HepG2 (cell line): ENCODE measurements at regions not wholly inside any gene's neighbourhood (a gene's known extent, or its start where the extent isn't known, plus 50 kb on each side); places are given as distances from the start of the nearest gene placed in this dataset.

Experiments
- DNMT1 ChIP-seq: sonication (generic); formaldehyde crosslinking; IDR thresholded peaks from 2 replicates; pipeline ENCODE4 v1.5.1; 2020; ENCODE audit warnings: mild to moderate bottlenecking, missing genetic modification reagents
- HNF4G ChIP-seq, 2 experiments: sonication (generic) in 1 of 2; formaldehyde crosslinking in 1 of 2; IDR thresholded peaks; 2 replicates each; pipeline versions ENCODE4 v1.4.0 to v1.6.1; 2011 to 2020; ENCODE audit warnings: borderline replicate concordance in 2 of 2, low read depth in 2 of 2, mild to moderate bottlenecking in 2 of 2, low read length in 1 of 2, missing genetic modification reagents in 1 of 2, moderate library complexity in 1 of 2
- HNRNPK ChIP-seq: fragments of 200-400 bp; formaldehyde crosslinking; IDR thresholded peaks from 2 replicates; pipeline ENCODE4 v1.6.1; 2018; ENCODE audit warnings: low read length, low read depth, moderate library complexity, mild to moderate bottlenecking; ENCODE audit not compliant: poor library complexity, severe bottlenecking
- JARID2 ChIP-seq: sonication (generic); formaldehyde crosslinking; IDR thresholded peaks from 2 replicates; pipeline ENCODE4 v1.8.1; 2023; ENCODE audit warnings: missing genetic modification reagents, inconsistent platforms; ENCODE audit not compliant: insufficient replicate concordance
- MXD3 ChIP-seq: IDR thresholded peaks from 2 replicates; pipeline ENCODE4 v1.6.1; 2016; ENCODE audit warnings: mild to moderate bottlenecking, missing biosample characterization, missing genetic modification reagents
- NFE2L2 ChIP-seq: fragments of 150-350 bp; IDR thresholded peaks from 2 replicates; pipeline ENCODE4 v1.6.1; 2014; ENCODE audit warnings: low read length
- RCOR2 ChIP-seq: IDR thresholded peaks from 2 replicates; pipeline ENCODE4 v1.6.1; 2016; ENCODE audit warnings: missing biosample characterization, missing genetic modification reagents
- RFXANK ChIP-seq: IDR thresholded peaks from 2 replicates; pipeline ENCODE4 v1.6.1; 2016
- SALL1 ChIP-seq: sonication (generic); formaldehyde crosslinking; IDR thresholded peaks from 2 replicates; pipeline ENCODE4 v1.8.0; 2022; ENCODE audit warnings: mild to moderate bottlenecking, missing genetic modification reagents
- SNAPC2 ChIP-seq: sonication (generic); formaldehyde crosslinking; IDR thresholded peaks from 2 replicates; pipeline ENCODE4 v1.8.1; 2022; ENCODE audit warnings: mild to moderate bottlenecking, missing genetic modification reagents
- SP5 ChIP-seq: IDR thresholded peaks from 2 replicates; pipeline ENCODE4 v1.6.1; 2016; ENCODE audit warnings: low read depth, borderline replicate concordance
- TCF12 ChIP-seq, 2 experiments: fragments of 450-650 bp in 1 of 2; sonication (generic) in 1 of 2; formaldehyde crosslinking in 1 of 2; IDR thresholded peaks; 2 replicates each; pipeline versions ENCODE4 v1.6.1 to v1.8.0; 2017 to 2022; ENCODE audit warnings: antibody characterized with exemption in 1 of 2, mild to moderate bottlenecking in 1 of 2, missing genetic modification reagents in 1 of 2, moderate library complexity in 1 of 2
- TRIM22 ChIP-seq: fragments of 450-650 bp; IDR thresholded peaks from 2 replicates; pipeline ENCODE4 v1.6.1; 2017
- ZFP82 ChIP-seq: sonication (generic); formaldehyde crosslinking; IDR thresholded peaks from 2 replicates; pipeline ENCODE4 v1.5.1; 2020; ENCODE audit warnings: mild to moderate bottlenecking, missing genetic modification reagents, borderline replicate concordance
- ZNF232 ChIP-seq: sonication (generic); formaldehyde crosslinking; IDR thresholded peaks from 2 replicates; pipeline ENCODE4 v1.4.0; 2020; ENCODE audit warnings: missing genetic modification reagents, borderline replicate concordance
- ZNF362 ChIP-seq: sonication (generic); formaldehyde crosslinking; IDR thresholded peaks from 2 replicates; pipeline ENCODE4 v1.4.0; 2020; ENCODE audit warnings: missing genetic modification reagents, mild to moderate bottlenecking, borderline replicate concordance
- TF ChIP-seq, protein P1 (sequence below): IDR thresholded peaks from 2 replicates; pipeline ENCODE4 v1.6.1; 2016; ENCODE audit warnings: missing genetic modification reagents, missing compliant biosample characterization
- TF ChIP-seq, protein P2 (sequence below): sonication (generic); formaldehyde crosslinking; IDR thresholded peaks from 2 replicates; pipeline ENCODE4; 2020; ENCODE audit warnings: missing genetic modification reagents, mild to moderate bottlenecking, borderline replicate concordance
- TF ChIP-seq, protein P3 (sequence below): sonication (generic); formaldehyde crosslinking; IDR thresholded peaks from 2 replicates; pipeline ENCODE4 v1.4.0; 2020; ENCODE audit warnings: mild to moderate bottlenecking, missing genetic modification reagents
- TF ChIP-seq, protein P4 (sequence below): sonication (generic); formaldehyde crosslinking; IDR thresholded peaks from 2 replicates; pipeline ENCODE4 v1.8.1; 2023; ENCODE audit warnings: mild to moderate bottlenecking, moderate library complexity, missing genetic modification reagents

DNA sequence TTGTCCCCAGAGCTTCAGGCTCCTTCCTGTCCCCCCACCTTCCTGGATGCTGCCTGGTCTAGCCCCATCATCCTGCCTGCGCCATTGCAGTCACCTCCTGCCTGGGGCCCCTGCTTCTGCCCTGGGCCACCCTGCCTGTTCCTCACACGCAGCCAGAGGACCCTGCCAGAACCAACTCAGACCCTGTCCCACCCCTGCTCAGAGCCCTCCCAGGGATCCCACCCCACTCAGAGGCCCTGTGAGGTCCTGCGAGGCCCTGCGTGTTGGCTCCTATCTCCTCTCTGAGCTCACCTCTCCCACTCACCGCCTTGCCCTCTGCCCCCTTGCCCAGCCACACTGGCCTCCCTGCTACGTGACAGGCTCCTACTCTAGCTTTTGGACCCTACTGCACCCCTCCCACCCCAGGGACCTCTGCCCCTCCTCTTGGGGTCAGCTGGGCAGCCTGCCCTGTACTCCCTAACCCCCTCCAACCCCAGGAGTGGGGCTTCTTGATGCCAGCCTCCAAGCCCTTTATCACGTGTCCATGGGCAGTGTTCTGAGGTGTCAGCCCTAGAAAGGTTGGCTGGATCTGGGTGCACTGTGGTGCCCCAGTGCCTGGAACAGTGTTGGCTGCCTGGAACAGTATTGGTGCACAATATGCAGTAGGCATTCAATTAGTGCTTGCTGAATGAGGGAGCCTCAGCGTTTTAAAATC lies 68.3 kb downstream of the CEBPB start (continued):
- TF ChIP-seq ZFP82 (CRISPR knock-in tag), result no peak
- TF ChIP-seq RFXANK, result no peak
- TF ChIP-seq, protein P1, sequence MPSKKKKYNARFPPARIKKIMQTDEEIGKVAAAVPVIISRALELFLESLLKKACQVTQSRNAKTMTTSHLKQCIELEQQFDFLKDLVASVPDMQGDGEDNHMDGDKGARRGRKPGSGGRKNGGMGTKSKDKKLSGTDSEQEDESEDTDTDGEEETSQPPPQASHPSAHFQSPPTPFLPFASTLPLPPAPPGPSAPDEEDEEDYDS (CRISPR knock-in tag), result no peak
- TF ChIP-seq, protein P2, sequence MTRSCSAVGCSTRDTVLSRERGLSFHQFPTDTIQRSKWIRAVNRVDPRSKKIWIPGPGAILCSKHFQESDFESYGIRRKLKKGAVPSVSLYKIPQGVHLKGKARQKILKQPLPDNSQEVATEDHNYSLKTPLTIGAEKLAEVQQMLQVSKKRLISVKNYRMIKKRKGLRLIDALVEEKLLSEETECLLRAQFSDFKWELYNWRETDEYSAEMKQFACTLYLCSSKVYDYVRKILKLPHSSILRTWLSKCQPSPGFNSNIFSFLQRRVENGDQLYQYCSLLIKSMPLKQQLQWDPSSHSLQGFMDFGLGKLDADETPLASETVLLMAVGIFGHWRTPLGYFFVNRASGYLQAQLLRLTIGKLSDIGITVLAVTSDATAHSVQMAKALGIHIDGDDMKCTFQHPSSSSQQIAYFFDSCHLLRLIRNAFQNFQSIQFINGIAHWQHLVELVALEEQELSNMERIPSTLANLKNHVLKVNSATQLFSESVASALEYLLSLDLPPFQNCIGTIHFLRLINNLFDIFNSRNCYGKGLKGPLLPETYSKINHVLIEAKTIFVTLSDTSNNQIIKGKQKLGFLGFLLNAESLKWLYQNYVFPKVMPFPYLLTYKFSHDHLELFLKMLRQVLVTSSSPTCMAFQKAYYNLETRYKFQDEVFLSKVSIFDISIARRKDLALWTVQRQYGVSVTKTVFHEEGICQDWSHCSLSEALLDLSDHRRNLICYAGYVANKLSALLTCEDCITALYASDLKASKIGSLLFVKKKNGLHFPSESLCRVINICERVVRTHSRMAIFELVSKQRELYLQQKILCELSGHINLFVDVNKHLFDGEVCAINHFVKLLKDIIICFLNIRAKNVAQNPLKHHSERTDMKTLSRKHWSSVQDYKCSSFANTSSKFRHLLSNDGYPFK, result peak; percentile 56; the same call in 1 of the 2 replicates
- no peak for TF ChIP-seq ZNF232 (CRISPR knock-in tag)
- TF ChIP-seq TCF12 (IDR thresholded peaks at IDR 0.05), result no peak
- TF ChIP-seq TCF12 (CRISPR knock-in tag; IDR thresholded peaks at IDR 0.05), result no peak
- no peak for TF ChIP-seq DNMT1 (CRISPR knock-in tag)
- no peak for TF ChIP-seq HNF4G (IDR thresholded peaks at IDR 0.05; ENCODE audit: borderline replicate concordance, low read depth, low read length)
- TF ChIP-seq HNF4G (CRISPR knock-in tag; IDR thresholded peaks at IDR 0.05; ENCODE audit: borderline replicate concordance, low read depth), result peak; percentile 73; the same call in 1 of the 2 replicates
- TF ChIP-seq, protein P3, sequence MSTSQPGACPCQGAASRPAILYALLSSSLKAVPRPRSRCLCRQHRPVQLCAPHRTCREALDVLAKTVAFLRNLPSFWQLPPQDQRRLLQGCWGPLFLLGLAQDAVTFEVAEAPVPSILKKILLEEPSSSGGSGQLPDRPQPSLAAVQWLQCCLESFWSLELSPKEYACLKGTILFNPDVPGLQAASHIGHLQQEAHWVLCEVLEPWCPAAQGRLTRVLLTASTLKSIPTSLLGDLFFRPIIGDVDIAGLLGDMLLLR, result no peak
- no peak for TF ChIP-seq NFE2L2
- TF ChIP-seq RCOR2 (CRISPR knock-in tag), result peak; percentile 88
- no peak for TF ChIP-seq JARID2 (CRISPR knock-in tag)
- no peak for TF ChIP-seq TRIM22
- no peak for TF ChIP-seq MXD3 (CRISPR knock-in tag)
- TF ChIP-seq HNRNPK, result no peak
- TF ChIP-seq SNAPC2 (CRISPR knock-in tag), result no peak
- peak; percentile 9; the same call in 1 of the 2 replicates for TF ChIP-seq SALL1 (CRISPR knock-in tag)
- 0 out of 2 replicates have a peak, but pooled peaks have one; percentile 27 for TF ChIP-seq SP5 (CRISPR knock-in tag)
- TF ChIP-seq, protein P4, sequence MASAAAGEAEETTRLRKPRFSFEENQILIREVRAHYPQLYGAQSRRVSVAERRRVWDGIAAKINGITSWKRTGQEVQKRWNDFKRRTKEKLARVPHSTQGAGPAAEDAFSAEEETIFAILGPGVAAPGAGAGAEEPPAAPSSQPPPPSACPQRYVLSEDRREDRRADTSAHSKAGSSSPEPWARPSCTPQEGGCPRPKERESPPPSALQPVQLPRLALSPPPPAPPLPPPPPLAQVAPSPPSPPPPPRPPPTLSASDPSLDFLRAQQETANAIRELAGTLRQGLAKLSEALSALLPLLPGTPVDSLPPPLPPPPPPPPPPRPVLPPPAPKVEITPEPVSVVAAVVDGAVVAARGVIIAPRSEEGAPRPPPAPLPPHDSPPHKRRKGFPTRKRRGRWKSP (CRISPR knock-in tag), result no peak; the same call in 1 of the 2 replicates
- no peak for TF ChIP-seq ZNF362 (CRISPR knock-in tag)
